Neuronal stem cell (in vitro differentiated cells): ENCODE measurements at regions not wholly inside any gene's neighbourhood (a gene's known extent, or its start where the extent isn't known, plus 50 kb on each side); places are given as distances from the start of the nearest gene placed in this dataset.

Source experiments
- DNase-seq: peaks from one replicate; pipeline ENCODE4 v3.0.0-alpha.2; 2013; ENCODE audit warnings: low spot score
- H2AFZ ChIP-seq: one replicate; pipeline ENCODE4 v1.6.1; 2013; ENCODE audit warnings: mild to moderate bottlenecking, low read length, inconsistent platforms
- H2AK5ac ChIP-seq: 2 replicates; pipeline ENCODE4 v1.6.1; 2013; ENCODE audit warnings: low read depth, mild to moderate bottlenecking, inconsistent platforms, low read length, moderate library complexity, mixed read lengths
- H2BK120ac ChIP-seq: 2 replicates; pipeline ENCODE4 v1.6.1; 2013; ENCODE audit warnings: low read depth, mild to moderate bottlenecking, inconsistent platforms, low read length, moderate library complexity, mixed read lengths
- H2BK12ac ChIP-seq: one replicate; pipeline ENCODE4 v1.6.1; 2013; ENCODE audit warnings: low read length, inconsistent platforms
- H2BK15ac ChIP-seq: 2 replicates; pipeline ENCODE4 v1.6.1; 2013; ENCODE audit warnings: mild to moderate bottlenecking, low read length, inconsistent platforms, mixed read lengths
- H2BK5ac ChIP-seq: one replicate; pipeline ENCODE4 v1.6.1; 2013; ENCODE audit warnings: inconsistent platforms, mild to moderate bottlenecking, low read length, moderate library complexity
- H3K14ac ChIP-seq: one replicate; pipeline ENCODE4 v1.6.1; 2013; ENCODE audit warnings: low read length, inconsistent platforms
- H3K18ac ChIP-seq: 2 replicates; pipeline ENCODE4 v1.6.1; 2013; ENCODE audit warnings: low read length, inconsistent platforms
- H3K23ac ChIP-seq: 2 replicates; pipeline ENCODE4 v1.6.1; 2013; ENCODE audit warnings: low read depth, mild to moderate bottlenecking, mixed read lengths, low read length, inconsistent platforms; ENCODE audit not compliant: poor library complexity
- H3K27ac ChIP-seq: replicated peaks from 3 replicates; pipeline ENCODE4 v1.5.1; 2013; ENCODE audit warnings: low read length, inconsistent platforms
- H3K27me3 ChIP-seq, 3 experiments: 2 replicates each; pipeline ENCODE4 v1.6.1; 2013; ENCODE audit warnings: low read length in 3 of 3, mild to moderate bottlenecking in 2 of 3, inconsistent platforms in 1 of 3, low read depth in 1 of 3, mixed read lengths in 1 of 3, moderate library complexity in 1 of 3; ENCODE audit not compliant: control insufficient read depth in 3 of 3, insufficient read depth in 3 of 3
- H3K36me3 ChIP-seq, 2 donors: replicated peaks in 1 of 2; 2 replicates each; pipeline ENCODE4 v1.6.1; 2013; ENCODE audit warnings: low read length in 2 of 2; ENCODE audit not compliant: control insufficient read depth in 2 of 2, insufficient read depth in 2 of 2
- H3K4ac ChIP-seq: 2 replicates; pipeline ENCODE4 v1.6.1; 2013; ENCODE audit warnings: inconsistent platforms, mild to moderate bottlenecking, low read length, moderate library complexity
- H3K4me1 ChIP-seq, 2 donors: 1 replicate in 1 of 2; 2 replicates in 1 of 2; pipeline ENCODE4 v1.6.1; 2013; ENCODE audit warnings: low read length in 2 of 2, low read depth in 1 of 2; ENCODE audit not compliant: control insufficient read depth in 2 of 2, insufficient read depth in 1 of 2
- H3K4me2 ChIP-seq: one replicate; pipeline ENCODE4 v1.6.1; 2013; ENCODE audit warnings: mild to moderate bottlenecking, low read length, inconsistent platforms; ENCODE audit not compliant: insufficient read depth, poor library complexity, severe bottlenecking
- H3K4me3 ChIP-seq, 2 donors: 2 replicates each; pipeline ENCODE4 v1.5.1; 2013; ENCODE audit warnings: low read length in 2 of 2, mild to moderate bottlenecking in 2 of 2, inconsistent platforms in 1 of 2, moderate library complexity in 1 of 2
- H3K79me1 ChIP-seq: one replicate; pipeline ENCODE4 v1.6.1; 2013; ENCODE audit warnings: low read depth, mild to moderate bottlenecking, inconsistent platforms, low read length, moderate library complexity
- H3K9ac ChIP-seq: one replicate; pipeline ENCODE4 v1.6.1; 2013; ENCODE audit warnings: mild to moderate bottlenecking, low read depth, low read length, inconsistent platforms; ENCODE audit not compliant: poor library complexity
- H3K9me3 ChIP-seq, 2 donors: replicated peaks in 1 of 2; 2 replicates each; pipeline versions ENCODE3 to v1.6.1; 2013; ENCODE audit warnings: low read length in 2 of 2, mild to moderate bottlenecking in 2 of 2, inconsistent platforms in 1 of 2, low read depth in 1 of 2, mixed read lengths in 1 of 2, moderate library complexity in 1 of 2; ENCODE audit not compliant: control insufficient read depth in 2 of 2, insufficient read depth in 1 of 2
- H4K8ac ChIP-seq: one replicate; pipeline ENCODE4 v1.6.1; 2013; ENCODE audit warnings: low read depth, mild to moderate bottlenecking, inconsistent platforms, low read length, moderate library complexity
- H4K91ac ChIP-seq: one replicate; pipeline ENCODE4 v1.6.1; 2013; ENCODE audit warnings: low read length, low read depth, mild to moderate bottlenecking, inconsistent platforms; ENCODE audit not compliant: poor library complexity
- WGBS, 2 donors: extraction: QIAGEN DNeasy Blood & Tissue Kit; methylation state at CpG; one replicate each; pipeline ENCODE4 v1.1.7; 2013; ENCODE audit warnings: missing lambda C conversion rate in 2 of 2, mixed read lengths in 1 of 2; ENCODE audit not compliant: insufficient read length in 2 of 2, insufficient replicate concordance in 1 of 2; ENCODE audit errors: extremely low coverage in 2 of 2; 5-methylcytosine and 5-hydroxymethylcytosine counted together

GRCh38 chr16:73205153-73205886 is 157.4 kb upstream of the ZFHX3 start:
- no peak overlapping the region for H3K4me3 ChIP-seq
- WGBS, 2 donors: no CpG with 5 or more reads among the region's 9 CpGs

GRCh38 chr16:73204359-73205152 is 156.6 kb upstream of the ZFHX3 start:
- no peak overlapping the region for H3K18ac ChIP-seq
- WGBS, 2 donors: no CpG with 5 or more reads among the region's 8 CpGs
- H2BK5ac ChIP-seq: no peak overlapping the region
- H3K4ac ChIP-seq: no peak overlapping the region
- H2BK120ac ChIP-seq: no peak overlapping the region
- H4K91ac ChIP-seq: no peak overlapping the region
- H3K27me3 ChIP-seq: no peaks in the 10 kb centered on the region
- no peak overlapping the region for H2AFZ ChIP-seq
- no peaks in the 10 kb centered on the region for H3K36me3 ChIP-seq
- no peak overlapping the region for H4K8ac ChIP-seq
- no peak overlapping the region for H2BK15ac ChIP-seq
- H3K23ac ChIP-seq: no peak overlapping the region
- no peak overlapping the region for H3K9ac ChIP-seq
- no peak overlapping the region for H3K4me2 ChIP-seq
- H3K4me3 ChIP-seq: no peak overlapping the region
- no peak overlapping the region for H3K14ac ChIP-seq
- H3K9me3 ChIP-seq: peaks cover 0 to 11% of the 10 kb centered on the region in 2 donors
- H2BK12ac ChIP-seq: no peak overlapping the region
- H3K27ac ChIP-seq: no peak overlapping the region
- no peak overlapping the region for H2AK5ac ChIP-seq
- DNase-seq: no peak
- H3K4me1 ChIP-seq: no peaks in the 10 kb centered on the region
- no peaks in the 10 kb centered on the region for H3K79me1 ChIP-seq

More at GRCh38 chr16:73205153-73205886, 157.4 kb upstream of the ZFHX3 start:
- Histone ChIP-seq H2AFZ (no peak overlapping the region), H3K36me3 (no peaks in the 10 kb centered on the region), H2BK120ac (no peak overlapping the region), H3K79me1 (no peaks in the 10 kb centered on the region), H3K23ac (no peak overlapping the region), H3K27me3 (no peaks in the 10 kb centered on the region), H3K4ac (no peak overlapping the region), H4K91ac (no peak overlapping the region), H3K9me3 (peaks cover 0 to 11% of the 10 kb centered on the region in 2 donors), H3K18ac (no peak overlapping the region), H2BK5ac (no peak overlapping the region), H4K8ac (no peak overlapping the region), H2BK15ac (no peak overlapping the region), H3K9ac (no peak overlapping the region), H3K14ac (no peak overlapping the region), H3K4me1 (no peaks in the 10 kb centered on the region), H2BK12ac (no peak overlapping the region), H2AK5ac (no peak overlapping the region), H3K27ac (no peak overlapping the region), H3K4me2 (no peak overlapping the region)
- DNase-seq: no peak

DNA sequence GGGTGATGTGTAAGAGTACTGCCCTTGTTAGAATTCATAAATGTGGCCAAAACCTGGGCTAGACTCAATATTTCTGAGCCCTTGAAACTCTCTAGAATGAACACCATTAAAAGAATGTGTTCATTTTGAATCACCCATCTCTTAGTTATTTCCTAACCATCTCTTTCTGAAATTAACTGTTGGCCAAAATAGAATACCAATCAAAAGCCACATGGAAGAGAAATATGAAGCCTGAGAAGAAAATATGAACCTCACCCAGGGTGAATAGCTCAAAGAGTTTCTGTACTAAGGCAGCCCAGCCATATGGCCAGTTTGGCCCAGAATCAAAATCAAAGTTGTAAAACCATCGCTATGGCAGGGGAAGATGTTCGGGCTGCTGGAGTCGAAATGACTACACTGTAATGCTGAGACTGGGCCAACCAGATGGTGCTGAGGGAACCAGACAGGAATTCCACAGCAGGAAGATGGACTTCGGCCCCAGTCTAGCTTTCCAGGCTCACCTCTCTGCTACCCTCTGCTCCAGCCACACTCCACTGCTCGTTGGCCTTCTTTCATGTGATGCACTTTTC is 154.3 kb upstream of the ZFHX3 start:
- no peak overlapping the region for H3K4ac ChIP-seq
- DNase-seq: no peak
- no peak overlapping the region for H3K4me2 ChIP-seq
- H2BK12ac ChIP-seq: no peak overlapping the region
- H3K9me3 ChIP-seq: peaks cover 0 to 11% of the 10 kb centered on the region in 2 donors
- no peak overlapping the region for H3K4me3 ChIP-seq
- H4K91ac ChIP-seq: no peak overlapping the region
- peak overlapping the region; percentile 15 for H2AK5ac ChIP-seq
- no peak overlapping the region for H3K14ac ChIP-seq
- H3K18ac ChIP-seq: no peak overlapping the region
- no peak overlapping the region for H2BK120ac ChIP-seq
- H3K9ac ChIP-seq: no peak overlapping the region
- no peak overlapping the region for H3K27ac ChIP-seq
- H2AFZ ChIP-seq: no peak overlapping the region
- WGBS, 2 donors: no CpG with 5 or more reads among the region's 5 CpGs
- no peaks in the 10 kb centered on the region for H3K27me3 ChIP-seq
- H2BK5ac ChIP-seq: no peak overlapping the region
- no peaks in the 10 kb centered on the region for H3K4me1 ChIP-seq
- H3K36me3 ChIP-seq: no peaks in the 10 kb centered on the region
- H3K23ac ChIP-seq: no peak overlapping the region
- H4K8ac ChIP-seq: no peak overlapping the region
- H3K79me1 ChIP-seq: no peaks in the 10 kb centered on the region
- H2BK15ac ChIP-seq: no peak overlapping the region

DNA sequence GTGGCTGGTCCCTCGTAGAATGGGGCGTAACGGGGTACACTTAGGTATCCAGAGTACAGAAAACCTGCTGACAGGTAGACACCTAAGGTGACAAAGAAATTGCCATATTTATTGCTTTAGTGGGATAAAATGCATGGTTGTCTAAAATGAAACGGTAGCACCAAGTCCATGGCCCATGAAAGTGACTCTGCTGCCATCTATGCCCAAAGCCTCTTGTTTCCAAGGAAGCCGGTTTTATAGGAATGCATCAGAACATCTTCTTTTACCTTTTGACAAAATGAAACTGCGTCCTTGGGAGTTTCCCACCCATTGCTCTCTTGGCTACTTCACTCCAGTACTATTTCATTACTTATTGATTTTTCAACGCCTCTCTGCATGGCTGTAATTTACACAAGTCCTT is 151.3 kb upstream of the ZFHX3 start:
- Histone ChIP-seq H3K18ac (no peak overlapping the region), H3K4me1 (no peaks in the 10 kb centered on the region), H3K36me3 (no peaks in the 10 kb centered on the region), H3K9me3 (peaks cover 0 to 5% of the 10 kb centered on the region in 2 donors), H3K23ac (no peak overlapping the region), H3K4me3 (no peak overlapping the region), H3K9ac (no peak overlapping the region), H4K91ac (no peak overlapping the region), H2BK5ac (no peak overlapping the region), H2BK15ac (no peak overlapping the region), H2BK12ac (no peak overlapping the region), H2BK120ac (no peak overlapping the region), H3K27me3 (no peaks in the 10 kb centered on the region), H2AK5ac (no peak overlapping the region), H3K4me2 (no peak overlapping the region), H2AFZ (no peak overlapping the region), H4K8ac (no peak overlapping the region), H3K14ac (no peak overlapping the region), H3K27ac (no peak overlapping the region), H3K4ac (no peak overlapping the region), H3K79me1 (no peaks in the 10 kb centered on the region)
- no peak for DNase-seq
- no CpG with 5 or more reads among the region's 7 CpGs for WGBS, 2 donors
